ENCODE measurements at regions not wholly inside any gene's neighbourhood (a gene's known extent, or its start where the extent isn't known, plus 50 kb on each side); places are given as distances from the start of the nearest gene placed in this dataset.

- Histone ChIP-seq H2BK5ac (ENCODE audit: insufficient read length, low read length) (no peak overlapping the region), H3K79me2 (ENCODE audit: insufficient read depth, low read length) (no peaks in the 10 kb centered on the region), H2AFZ (ENCODE audit: low read length) (no peak overlapping the region), H3K27me3 (ENCODE audit: insufficient read depth, low read length) (no peaks in the 10 kb centered on the region), H3K4me2 (ENCODE audit: insufficient read depth, insufficient read length, low read length) (no peak overlapping the region), H3K4ac (ENCODE audit: low read depth, low read length) (no peak overlapping the region), H4K5ac (ENCODE audit: insufficient read length, low read depth, low read length) (no peak overlapping the region), H2BK20ac (ENCODE audit: low read depth, low read length, poor library complexity, severe bottlenecking) (no peak overlapping the region), H3K18ac (ENCODE audit: insufficient read length, low read depth, low read length) (no peak overlapping the region), H4K8ac (replicated peaks; ENCODE audit: insufficient read length, low read depth, low read length) (no peak overlapping the region), H2BK12ac (ENCODE audit: insufficient read length, low read depth, low read length) (no peak overlapping the region), H3K9ac (ENCODE audit: extremely low read depth, insufficient read length, low read length) (no peak overlapping the region), H2AK5ac (ENCODE audit: insufficient read length, low read length) (no peak overlapping the region), H4K20me1 (ENCODE audit: control insufficient read depth, insufficient read depth, insufficient read length) (no peaks in the 10 kb centered on the region), H3T11ph (ENCODE audit: low read length) (no peak overlapping the region), H3K27ac (ENCODE audit: insufficient read length, low read depth, low read length) (no peak overlapping the region), H3K56ac (ENCODE audit: insufficient read length, low read depth, low read length) (no peak overlapping the region), H3K23ac (ENCODE audit: insufficient read length, low read depth, low read length) (no peak overlapping the region), H3K14ac (ENCODE audit: insufficient read depth, low read length) (no peak overlapping the region), H3K23me2 (ENCODE audit: insufficient read length, low read depth, low read length, poor library complexity, severe bottlenecking) (no peaks in the 10 kb centered on the region), H2BK120ac (ENCODE audit: low read depth, low read length, poor library complexity, severe bottlenecking) (no peak overlapping the region), H3K9me3 (ENCODE audit: control insufficient read depth, low read depth, low read length) (no peaks in the 10 kb centered on the region), H3K4me1 (ENCODE audit: insufficient read depth, low read length) (no peaks in the 10 kb centered on the region), H3K79me1 (ENCODE audit: insufficient read depth, low read depth, low read length, poor library complexity, severe bottlenecking) (no peaks in the 10 kb centered on the region), H4K91ac (ENCODE audit: insufficient read length, low read depth, low read length) (no peak overlapping the region), H2BK15ac (ENCODE audit: low read depth, low read length) (no peak overlapping the region)
- TF ChIP-seq CTCF (conservative IDR thresholded peaks at IDR 0.05): no peak
- H3K27ac Mint-ChIP-seq: no peak overlapping the region
- no peak overlapping the region for H3K4me3 Mint-ChIP-seq
- DNase-seq: no peak
- H3K36me3 Mint-ChIP-seq (ENCODE audit: insufficient read depth in 1 of 3, low read depth in 3 of 3): no peaks in the 10 kb centered on the region
- H3K9me3 Mint-ChIP-seq: no peaks in the 10 kb centered on the region
- no peaks in the 10 kb centered on the region for H3K27me3 Mint-ChIP-seq (ENCODE audit: low read depth)
- no peaks in the 10 kb centered on the region for H3K4me1 Mint-ChIP-seq
These were observed 617.7 kb downstream of the MBD2 start for GRCh38 chr18:53606792-53607191.

All from H9 (cell line).